ENCODE measurements at regions not wholly inside any gene's neighbourhood (a gene's known extent, or its start where the extent isn't known, plus 50 kb on each side); places are given as distances from the start of the nearest gene placed in this dataset.

GRCh38 chr5:1701216-1701864 is 98.3 kb downstream of the MRPL36 start:
- ChIA-PET POLR2A (interaction anchor here (0.6 to 0.9 kb wide), 3 partner anchors 370 to 1129 kb away, joined by 3 read pairs; no protein-coding TSS in a partner anchor), CTCF (ENCODE audit: unreplicated experiment) (no interaction called here)
- Histone ChIP-seq H4K20me1 (ENCODE audit: insufficient read depth, low read length) (no peaks in the 10 kb centered on the region), H3K4me1 (ENCODE audit: insufficient read depth, low read length, poor library complexity, severe bottlenecking) (no peaks in the 10 kb centered on the region), H3K4me3 (ENCODE audit: low read depth, low read length, poor library complexity, severe bottlenecking) (no peak overlapping the region), H3K9me3 (ENCODE audit: low read length) (no peaks in the 10 kb centered on the region), H3K79me2 (ENCODE audit: insufficient read depth, low read depth, low read length) (no peaks in the 10 kb centered on the region), H3K4me2 (ENCODE audit: low read length) (no peak overlapping the region), H3K27ac (ENCODE audit: low read depth, low read length, poor library complexity, severe bottlenecking) (no peak overlapping the region), H3K9me2 (ENCODE audit: insufficient read depth, low read length) (no peaks in the 10 kb centered on the region), H3K36me3 (ENCODE audit: insufficient read depth, low read length) (no peaks in the 10 kb centered on the region), H2AFZ (ENCODE audit: low read length) (no peak overlapping the region)
- TF ChIP-seq EZH2phosphoT487 (IDR thresholded peaks at IDR 0.05; ENCODE audit: borderline replicate concordance, low read depth, low read length) (no peak), CTCF (conservative IDR thresholded peaks at IDR 0.05; ENCODE audit: low read length) (no peak)
- BruUV-seq (replicated peaks), result no TSS peak
- no peak for DNase-seq (ENCODE audit: low spot score)
- intact Hi-C loops (cut with micrococcal nuclease; ENCODE audit: unreplicated experiment), result no loop called here

- Histone ChIP-seq H3K79me2 (ENCODE audit: insufficient read depth, low read depth, low read length) (no peaks in the 10 kb centered on the region), H2AFZ (ENCODE audit: low read length) (no peak overlapping the region), H3K9me3 (ENCODE audit: low read length) (no peaks in the 10 kb centered on the region), H3K4me3 (ENCODE audit: low read depth, low read length, poor library complexity, severe bottlenecking) (no peak overlapping the region), H3K4me2 (ENCODE audit: low read length) (no peak overlapping the region), H3K27ac (ENCODE audit: low read depth, low read length, poor library complexity, severe bottlenecking) (no peak overlapping the region), H4K20me1 (ENCODE audit: insufficient read depth, low read length) (no peaks in the 10 kb centered on the region), H3K36me3 (ENCODE audit: insufficient read depth, low read length) (no peaks in the 10 kb centered on the region), H3K4me1 (ENCODE audit: insufficient read depth, low read length, poor library complexity, severe bottlenecking) (no peaks in the 10 kb centered on the region), H3K9me2 (ENCODE audit: insufficient read depth, low read length) (no peaks in the 10 kb centered on the region)
- TF ChIP-seq CTCF (conservative IDR thresholded peaks at IDR 0.05; ENCODE audit: low read length) (no peak), EZH2phosphoT487 (IDR thresholded peaks at IDR 0.05; ENCODE audit: borderline replicate concordance, low read depth, low read length) (no peak)
- ChIA-PET CTCF (ENCODE audit: unreplicated experiment) (no interaction called here), POLR2A (interaction anchor here (1.1 to 1.3 kb wide), 2 partner anchors 8 to 15 kb away, joined by 3 read pairs; no protein-coding TSS in a partner anchor)
- BruUV-seq (replicated peaks), result no TSS peak
- DNase-seq (ENCODE audit: low spot score), result no peak
- intact Hi-C loops (cut with micrococcal nuclease; ENCODE audit: unreplicated experiment), result no loop called here
These were observed 100.2 kb downstream of the MRPL36 start for GRCh38 chr5:1699394-1699793.

GRCh38 chr5:1698589-1699316 is 100.9 kb downstream of the MRPL36 start:
- POLR2A ChIA-PET, result interaction anchor here (1.1 to 1.3 kb wide), 2 partner anchors 8 to 14 kb away, joined by 3 read pairs; no protein-coding TSS in a partner anchor

More at GRCh38 chr5:1698589-1699316, 100.9 kb downstream of the MRPL36 start:
- TF ChIP-seq CTCF (conservative IDR thresholded peaks at IDR 0.05; ENCODE audit: low read length) (no peak), EZH2phosphoT487 (IDR thresholded peaks at IDR 0.05; ENCODE audit: borderline replicate concordance, low read depth, low read length) (no peak)
- no TSS peak for BruUV-seq (replicated peaks)
- no peaks in the 10 kb centered on the region for H3K36me3 ChIP-seq (ENCODE audit: insufficient read depth, low read length)
- H4K20me1 ChIP-seq (ENCODE audit: insufficient read depth, low read length), result no peaks in the 10 kb centered on the region
- no peak overlapping the region for H3K4me2 ChIP-seq (ENCODE audit: low read length)
- no peaks in the 10 kb centered on the region for H3K9me2 ChIP-seq (ENCODE audit: insufficient read depth, low read length)
- H2AFZ ChIP-seq (ENCODE audit: low read length), result no peak overlapping the region
- intact Hi-C loops (cut with micrococcal nuclease; ENCODE audit: unreplicated experiment), result no loop called here
- no peaks in the 10 kb centered on the region for H3K9me3 ChIP-seq (ENCODE audit: low read length)
- H3K4me3 ChIP-seq (ENCODE audit: low read depth, low read length, poor library complexity, severe bottlenecking), result no peak overlapping the region
- no peaks in the 10 kb centered on the region for H3K79me2 ChIP-seq (ENCODE audit: insufficient read depth, low read depth, low read length)
- no peaks in the 10 kb centered on the region for H3K4me1 ChIP-seq (ENCODE audit: insufficient read depth, low read length, poor library complexity, severe bottlenecking)
- no peak overlapping the region for H3K27ac ChIP-seq (ENCODE audit: low read depth, low read length, poor library complexity, severe bottlenecking)
- CTCF ChIA-PET (ENCODE audit: unreplicated experiment), result no interaction called here
- no peak for DNase-seq (ENCODE audit: low spot score)

Data from OCI-LY7 (cell line).